ENCODE measurements at regions not wholly inside any gene's neighbourhood (a gene's known extent, or its start where the extent isn't known, plus 50 kb on each side); places are given as distances from the start of the nearest gene placed in this dataset.
A peak's percentile ranks its signal among the peaks of the same experiment; 100 is the strongest.
"Not testable (repeated sequence)": the region's sequence is repeated elsewhere in the genome, so short reads cannot be mapped to it uniquely, and the experiment has no call there.

DNA sequence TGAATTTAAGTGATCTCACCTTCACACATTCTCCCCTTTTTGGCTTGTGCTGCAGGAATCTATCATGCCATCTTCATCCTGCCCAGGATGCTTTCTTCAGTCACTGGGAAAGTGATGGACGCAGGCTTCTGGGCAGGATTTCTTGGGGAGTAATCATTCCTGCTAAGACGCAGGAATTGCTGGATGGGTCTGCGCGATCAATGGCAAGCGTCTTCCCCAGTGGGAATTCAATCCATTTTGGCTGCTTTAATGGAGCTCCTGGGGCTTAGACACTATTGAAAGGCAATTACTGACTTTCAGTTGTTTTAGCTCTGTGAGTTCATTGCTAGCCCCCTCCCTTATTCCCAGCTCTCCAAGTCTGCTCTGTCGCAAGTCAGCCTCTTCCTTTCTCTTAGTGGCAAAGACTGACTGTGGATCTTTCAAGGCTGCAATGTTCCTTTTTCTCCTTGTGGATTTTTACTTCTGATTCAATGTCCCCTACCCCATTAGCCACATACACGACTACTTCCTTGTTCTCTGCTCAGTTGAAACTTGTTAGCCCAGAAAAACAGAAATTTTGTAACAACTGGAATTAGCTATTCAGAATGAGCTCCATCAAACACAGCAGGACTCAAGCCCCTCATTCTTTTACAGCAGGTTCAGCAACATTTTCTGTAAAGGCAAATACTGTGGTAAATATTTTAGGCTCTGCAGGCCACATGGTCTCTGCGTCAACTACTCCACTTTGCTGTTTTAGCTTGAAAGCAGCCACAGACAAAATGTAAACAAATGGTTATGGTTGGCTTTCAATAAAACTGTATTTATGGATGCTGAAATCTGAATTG, 154.9 kb downstream of the ASB9 start:
- no peak for DNase-seq

GRCh38 chrX:15107367-15107988, 162.4 kb downstream of the ASB9 start:
- no peak for DNase-seq

DNA sequence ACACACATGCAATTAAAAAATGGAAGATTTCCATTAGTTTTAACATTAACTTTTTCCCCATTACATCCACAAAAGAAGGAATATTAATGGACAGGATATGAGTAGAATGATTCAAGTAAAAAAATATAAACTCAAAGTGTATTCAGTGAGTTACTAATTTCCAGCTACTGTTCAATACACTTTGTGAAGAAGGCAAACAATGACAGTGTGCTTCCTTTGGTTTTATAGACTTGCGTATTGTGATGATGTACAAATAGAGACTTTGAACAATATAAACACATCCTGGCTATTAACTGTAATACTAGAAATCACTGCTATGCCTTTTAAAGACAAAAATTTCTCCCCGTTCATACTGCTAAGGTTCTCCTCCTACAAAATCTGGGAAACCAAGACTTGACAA, 171.4 kb downstream of the ASB9 start:
- DNase-seq: no peak

DNA sequence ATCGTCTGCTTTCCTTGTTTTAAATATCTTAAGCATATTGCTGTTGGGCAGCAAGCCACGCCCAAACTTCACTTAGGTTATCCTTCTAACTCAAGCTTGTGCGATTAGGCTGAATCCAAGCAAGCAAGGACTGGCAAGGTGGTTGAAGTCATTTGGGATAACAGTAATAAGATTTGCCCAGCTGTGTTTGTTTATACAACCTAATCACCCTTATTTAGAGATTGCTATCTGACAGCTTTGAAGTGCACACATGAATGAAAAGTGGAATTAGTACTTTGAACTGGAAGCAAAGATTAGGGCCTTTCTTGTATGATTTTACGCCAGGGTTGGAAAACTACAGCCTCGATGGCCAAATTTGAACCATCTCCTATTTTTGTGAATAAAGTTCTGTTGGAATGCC, 182.1 kb downstream of the ASB9 start:
- no peak for DNase-seq

DNA sequence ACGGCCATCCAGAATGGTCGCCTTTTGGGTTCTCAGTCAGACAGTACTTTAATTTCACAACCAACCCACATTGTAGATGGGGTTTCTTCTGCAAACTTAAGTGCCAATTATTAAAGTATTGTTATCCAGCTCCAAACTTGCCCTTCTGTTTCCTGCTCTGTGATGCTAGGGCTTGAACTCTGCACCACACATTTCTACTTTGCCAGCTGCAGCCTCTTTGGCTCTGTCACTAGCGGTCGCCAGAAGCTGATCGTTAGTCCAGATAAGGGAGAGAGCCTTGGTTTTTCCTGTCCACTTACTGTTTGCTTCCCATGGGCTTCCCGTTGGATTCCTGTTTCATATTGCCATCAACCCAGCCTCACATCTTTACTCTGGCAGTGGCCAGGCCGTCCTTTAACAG, 196.6 kb downstream of the ASB9 start:
- no peak for DNase-seq

DNA sequence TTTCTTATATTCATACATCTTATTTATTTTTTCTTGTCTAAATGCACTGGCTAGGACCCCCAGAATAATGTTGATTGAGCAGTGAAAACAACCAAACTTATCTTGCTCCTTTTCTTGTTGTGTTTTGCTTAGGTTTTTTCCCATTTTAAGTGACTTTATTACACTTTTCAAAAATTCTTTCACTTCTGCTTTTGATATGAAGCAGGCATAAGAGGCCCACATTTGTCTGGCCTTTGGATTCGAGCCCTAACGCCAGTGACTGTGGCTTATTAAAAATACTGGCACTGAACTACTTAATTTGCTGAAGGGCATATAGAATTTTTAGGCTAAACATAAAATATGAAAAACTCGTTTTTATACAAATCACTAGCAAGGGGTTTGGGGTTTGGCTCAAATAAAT, 197.0 kb downstream of the ASB9 start:
- DNase-seq: no peak

GRCh38 chrX:15072259-15072658, 197.6 kb downstream of the ASB9 start:
- no peak for DNase-seq

DNA sequence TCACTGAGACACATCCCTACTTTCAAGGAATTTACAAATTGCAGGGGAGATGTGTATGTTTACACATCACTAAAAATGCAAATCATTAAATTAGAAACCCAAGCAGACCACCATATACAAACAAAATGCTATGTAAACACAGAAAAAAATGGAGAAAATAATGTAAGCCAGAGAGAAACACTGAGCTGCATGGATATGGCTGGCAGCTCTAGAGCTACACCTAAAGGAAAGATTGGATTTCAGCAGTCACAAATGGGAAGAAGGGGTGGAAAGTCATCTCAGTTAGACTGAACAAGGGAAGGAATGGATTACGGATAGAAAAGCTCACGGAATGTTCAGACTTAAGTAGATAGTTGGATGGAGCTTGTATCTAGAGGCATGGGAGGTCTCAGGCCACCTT, 186.3 kb downstream of the MOSPD2 start:
- no peak for DNase-seq

GRCh38 chrX:15056044-15056443, 182.8 kb downstream of the MOSPD2 start:
- no peak for DNase-seq

DNA sequence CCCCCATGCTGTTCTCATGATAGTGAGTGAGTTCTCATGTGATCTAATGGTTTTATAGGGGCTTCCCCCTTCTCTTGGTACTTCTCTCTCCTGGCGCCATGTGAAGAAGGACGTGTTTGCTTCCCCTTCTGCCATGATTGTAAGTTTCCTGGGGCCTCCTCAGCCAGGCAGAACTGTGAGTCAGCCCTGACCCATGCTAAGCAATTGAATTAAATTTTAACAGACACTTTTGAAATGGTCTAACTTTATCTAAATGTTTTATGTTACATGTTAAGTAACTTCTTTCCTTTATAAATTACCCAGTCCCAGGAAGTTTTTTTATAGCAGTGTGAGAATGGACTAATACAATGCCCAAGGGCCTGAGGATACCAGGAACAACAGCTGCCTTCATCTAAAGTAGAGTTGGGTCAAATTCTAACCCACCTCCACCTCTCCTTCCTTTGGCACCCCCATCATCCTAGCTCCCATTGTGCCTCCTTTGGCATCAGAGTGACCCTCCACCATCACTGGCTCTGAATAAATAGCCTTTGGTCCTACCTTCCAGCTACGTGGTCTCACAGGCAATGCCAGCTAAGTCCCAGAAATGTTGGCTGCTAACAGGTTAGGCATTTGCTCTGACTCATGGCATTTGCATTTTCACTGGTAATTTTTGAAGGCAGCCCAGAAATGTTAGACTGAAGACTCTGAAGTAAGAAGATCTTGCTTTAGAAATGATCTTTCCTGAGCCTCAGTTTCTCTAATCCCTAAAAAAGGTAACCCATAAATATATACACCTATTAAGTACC, 182.1 kb downstream of the MOSPD2 start:
- no peak for DNase-seq

- DNase-seq: peak; percentile 1
Observed at GRCh38 chrX:15050395-15050794, 177.2 kb downstream of the MOSPD2 start.

DNA sequence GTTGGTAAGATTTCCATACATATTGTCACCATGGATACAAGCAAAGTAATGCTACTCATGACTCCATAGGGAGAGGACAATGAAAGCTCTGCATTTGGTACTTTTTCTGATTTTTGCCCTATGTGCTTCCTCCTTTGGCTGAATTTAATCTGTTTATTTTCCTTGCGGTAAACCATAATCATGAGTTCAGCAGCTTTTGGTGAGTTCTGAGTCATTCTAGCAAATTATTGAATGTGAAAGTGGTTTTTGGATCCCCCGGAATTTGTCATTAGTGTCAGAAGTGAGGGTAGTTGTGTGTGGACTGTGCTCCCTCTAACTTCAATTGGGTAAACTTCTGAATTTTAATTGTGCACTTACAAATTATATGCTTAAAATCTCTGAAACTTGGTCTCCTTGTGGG, 170.3 kb downstream of the MOSPD2 start:
- no peak for DNase-seq

DNA sequence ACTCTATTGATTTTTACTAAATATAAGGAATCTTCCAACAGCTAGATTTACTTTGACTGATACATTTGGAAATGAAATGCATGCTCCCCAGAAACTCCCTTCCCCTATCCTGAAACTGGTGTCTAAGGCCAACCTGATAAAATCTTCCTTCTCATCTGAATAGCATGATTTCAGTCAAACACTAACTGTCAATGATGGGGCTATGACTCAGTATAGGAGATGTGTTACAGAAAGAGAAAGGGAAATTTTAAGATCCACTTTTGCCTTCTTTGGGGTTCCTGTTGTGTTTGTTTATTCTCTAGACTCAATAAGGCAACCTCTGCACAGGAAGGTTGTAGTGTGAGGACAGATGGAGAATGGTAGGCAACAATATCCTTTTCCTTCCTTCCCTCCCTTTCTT, 160.7 kb downstream of the MOSPD2 start:
- no peak for DNase-seq

DNA sequence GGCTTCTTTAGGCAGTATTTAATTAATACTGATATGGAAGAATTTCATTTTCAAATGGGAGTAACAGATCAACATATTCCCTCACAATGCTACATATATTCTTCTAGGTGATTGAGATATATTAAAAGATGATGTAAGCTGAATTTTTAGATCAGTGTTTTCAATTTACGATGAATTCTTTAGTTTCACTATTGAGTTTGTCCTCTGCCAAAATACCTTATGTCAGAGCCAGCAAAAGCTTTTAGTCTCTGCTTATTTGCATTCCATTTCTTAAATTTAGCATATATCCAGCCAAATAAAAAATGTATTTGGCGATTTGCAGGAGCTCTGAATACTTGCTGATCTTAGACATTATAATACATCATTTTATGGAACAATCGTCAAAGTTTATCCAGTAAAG, 144.3 kb downstream of the MOSPD2 start:
- DNase-seq: no peak

DNA sequence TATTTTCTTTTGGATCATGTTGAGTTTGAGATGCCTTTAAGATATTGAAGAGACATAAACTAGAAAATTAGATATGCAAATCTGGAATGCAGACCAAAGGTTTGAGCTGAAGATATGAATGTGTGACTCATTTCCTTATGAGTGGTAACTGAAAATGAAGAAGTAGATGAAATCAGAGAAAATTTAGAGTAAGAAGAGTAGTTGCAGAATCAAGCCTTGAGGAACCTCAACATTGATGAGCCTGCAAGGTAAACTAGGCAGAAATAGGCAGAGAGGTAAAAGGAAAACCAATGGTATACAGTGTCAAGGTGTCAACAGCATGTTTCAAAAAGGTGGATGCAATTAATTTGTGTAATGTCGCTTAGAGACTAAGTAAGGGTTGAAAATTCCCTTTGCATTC, 142.8 kb downstream of the MOSPD2 start:
- DNase-seq: no peak

- DNase-seq: no peak
Observed at GRCh38 chrX:15014281-15014680, 141.1 kb downstream of the MOSPD2 start.

DNA sequence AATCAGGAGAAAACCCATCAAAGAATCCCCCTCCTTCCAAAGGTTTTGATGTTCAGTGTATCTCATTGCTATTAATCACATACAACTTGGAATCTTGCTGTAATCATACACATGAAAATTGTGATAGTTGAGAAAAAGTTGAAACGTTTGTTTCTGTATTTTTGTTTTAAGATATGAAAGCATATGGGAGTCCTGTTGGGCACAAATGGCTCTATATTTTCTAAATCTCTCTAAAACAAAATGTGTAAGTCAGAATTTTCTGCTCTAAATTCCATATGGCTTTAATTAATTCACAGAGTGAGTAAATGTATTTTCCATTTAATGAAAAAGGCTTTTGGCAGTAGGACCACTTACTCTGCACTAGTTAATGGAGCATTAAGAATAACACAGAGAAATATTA, 140.2 kb downstream of the MOSPD2 start:
- DNase-seq: no peak

GRCh38 chrX:14997271-14997670, 124.0 kb downstream of the MOSPD2 start:
- DNase-seq: no peak

- not testable (repeated sequence) for DNase-seq
Observed at GRCh38 chrX:14984425-14984824, 111.2 kb downstream of the MOSPD2 start.

All from hematopoietic multipotent progenitor cell treated with erythropoietin and hydrocortisone succinate and interleukin-3 and kit ligand, for 6 days (in vitro differentiated cells).